CD14-positive monocyte (primary cell): ENCODE measurements at regions not wholly inside any gene's neighbourhood (a gene's known extent, or its start where the extent isn't known, plus 50 kb on each side); places are given as distances from the start of the nearest gene placed in this dataset.

ENCODE experiments used
- DNase-seq, 3 donors: peaks; one replicate each; pipeline ENCODE4 v3.0.0-alpha.2; 2011 to 2022
- H2AFZ ChIP-seq: 2 replicates; pipeline ENCODE4 v1.6.0; 2012; ENCODE audit warnings: mild to moderate bottlenecking, low read depth, low read length, inconsistent platforms; ENCODE audit not compliant: insufficient read depth, poor library complexity, severe bottlenecking
- H3K27ac ChIP-seq, 2 donors: 1 replicate in 1 of 2; 2 replicates in 1 of 2; pipeline ENCODE4 v1.5.1; 2012 to 2013; ENCODE audit warnings: low read length in 2 of 2, control low read depth in 1 of 2, inconsistent platforms in 1 of 2, low read depth in 1 of 2, mild to moderate bottlenecking in 1 of 2
- H3K27me3 ChIP-seq, 2 donors: one replicate each; pipeline versions ENCODE4 v1.6.0 to v1.6.1; 2011 to 2013; ENCODE audit warnings: low read length in 2 of 2; ENCODE audit not compliant: control insufficient read depth in 2 of 2, insufficient read depth in 2 of 2
- H3K36me3 ChIP-seq, 2 donors: replicated peaks in 1 of 2; 1 replicate in 1 of 2; 2 replicates in 1 of 2; pipeline versions ENCODE4 v1.5.1 to v1.6.1; 2012 to 2013; ENCODE audit warnings: low read length in 2 of 2, control low read depth in 1 of 2, inconsistent platforms in 1 of 2, mild to moderate bottlenecking in 1 of 2; ENCODE audit not compliant: insufficient read depth in 2 of 2, control insufficient read depth in 1 of 2
- H3K4me1 ChIP-seq, 2 donors: 1 replicate in 1 of 2; 2 replicates in 1 of 2; pipeline versions ENCODE4 v1.5.1 to v1.6.1; 2012 to 2013; ENCODE audit warnings: low read length in 2 of 2, control low read depth in 1 of 2, inconsistent platforms in 1 of 2, mild to moderate bottlenecking in 1 of 2, moderate library complexity in 1 of 2; ENCODE audit not compliant: insufficient read depth in 2 of 2, control insufficient read depth in 1 of 2
- H3K4me2 ChIP-seq: replicated peaks from 2 replicates; pipeline ENCODE3; 2012; ENCODE audit warnings: low read length, moderate library complexity, mild to moderate bottlenecking; ENCODE audit not compliant: poor library complexity, severe bottlenecking; ENCODE audit errors: extremely low read depth
- H3K4me3 ChIP-seq, 3 experiments: fragments of 200-600 bp in 1 of 3; sonication (generic) in 1 of 3; replicated peaks in 1 of 3; 1 replicate in 2 of 3; 2 replicates in 1 of 3; pipeline ENCODE4 v1.5.1; 2011 to 2013; ENCODE audit warnings: low read length in 3 of 3, mild to moderate bottlenecking in 3 of 3, control low read depth in 2 of 3, low read depth in 2 of 3, inconsistent platforms in 1 of 3, moderate library complexity in 1 of 3
- H3K79me2 ChIP-seq: 2 replicates; pipeline ENCODE4 v1.6.0; 2012; ENCODE audit warnings: mild to moderate bottlenecking, control low read depth, inconsistent platforms, low read length, moderate library complexity; ENCODE audit not compliant: insufficient read depth
- H3K9ac ChIP-seq: 2 replicates; pipeline ENCODE4 v1.6.0; 2017; ENCODE audit warnings: low read length, mild to moderate bottlenecking; ENCODE audit not compliant: insufficient read depth, poor library complexity, severe bottlenecking
- H3K9me3 ChIP-seq, 2 donors: replicated peaks in 1 of 2; 1 replicate in 1 of 2; 2 replicates in 1 of 2; pipeline versions ENCODE4 v1.5.1 to v1.6.1; 2012 to 2013; ENCODE audit warnings: low read length in 2 of 2, control low read depth in 1 of 2; ENCODE audit not compliant: control insufficient read depth in 1 of 2, insufficient read depth in 1 of 2
- H4K20me1 ChIP-seq: 2 replicates; pipeline ENCODE4 v1.6.0; 2012; ENCODE audit warnings: mild to moderate bottlenecking, low read length, control low read depth, moderate library complexity; ENCODE audit not compliant: insufficient read depth
- H3K27ac Mint-ChIP-seq, 7 donors: one replicate each; pipeline ENCODE4 v1.8.0; 2020; ENCODE audit warnings: mild to moderate bottlenecking in 7 of 7, mixed read lengths in 7 of 7, moderate library complexity in 6 of 7, inconsistent platforms in 2 of 7
- H3K27me3 Mint-ChIP-seq, 3 donors: one replicate each; pipeline ENCODE4 v1.8.0; 2021 to 2022; ENCODE audit warnings: low read depth in 3 of 3, mild to moderate bottlenecking in 3 of 3, mixed read lengths in 3 of 3, moderate library complexity in 3 of 3, inconsistent platforms in 1 of 3
- H3K36me3 Mint-ChIP-seq, 2 donors: one replicate each; pipeline ENCODE4 v1.8.0; 2020; ENCODE audit warnings: mixed read lengths in 2 of 2, inconsistent platforms in 1 of 2, mild to moderate bottlenecking in 1 of 2
- H3K4me1 Mint-ChIP-seq: one replicate; pipeline ENCODE4 v1.8.0; 2020; ENCODE audit warnings: mild to moderate bottlenecking, mixed read lengths
- H3K4me3 Mint-ChIP-seq, 2 donors: one replicate each; pipeline ENCODE4 v1.8.0; 2020; ENCODE audit warnings: mild to moderate bottlenecking in 2 of 2, mixed read lengths in 2 of 2, moderate library complexity in 1 of 2
- H3K9me3 Mint-ChIP-seq, 7 donors: one replicate each; pipeline ENCODE4 v1.8.0; 2020 to 2022; ENCODE audit warnings: mixed read lengths in 7 of 7, mild to moderate bottlenecking in 6 of 7, moderate library complexity in 6 of 7, inconsistent platforms in 2 of 7
- CTCF ChIP-seq: fragments of 200-600 bp; IDR thresholded peaks from one replicate; pipeline ENCODE4 v1.8.0; 2022; ENCODE audit warnings: antibody characterized with exemption, mild to moderate bottlenecking
- WGBS: methylation state at CpG from one replicate; pipeline ENCODE4 v1.1.5; 2013; ENCODE audit warnings: missing lambda C conversion rate; ENCODE audit not compliant: insufficient coverage; 5-methylcytosine and 5-hydroxymethylcytosine counted together
- intact Hi-C, 2 donors: fragments of 100-400 bp; cut with micrococcal nuclease; formaldehyde crosslinking; loops; one replicate each; pipeline versions ENCODE4 v1.15.0 to v1.15.1; 2023

- H3K4me3 ChIP-seq: peak overlapping the region in 1 of 3 experiments; percentile 49
- WGBS: no CpG with 5 or more reads among the region's 1 CpG
- intact Hi-C loops: loop anchor here in 1 of 2 donors (2.0 kb wide), 1 partner anchor 13 kb away; no protein-coding TSS in a partner anchor
- H3K27me3 ChIP-seq: no peaks in the 10 kb centered on the region
- peak overlapping the region; percentile 92 to 99 for H3K27ac ChIP-seq
- no peaks in the 10 kb centered on the region for H3K36me3 ChIP-seq
- peak; percentile 55 to 85 (median 56) for DNase-seq
- H4K20me1 ChIP-seq: no peaks in the 10 kb centered on the region
- Mint-ChIP-seq H3K27ac (peak overlapping the region; percentile 97 to 99 (median 99)), H3K36me3 (peaks cover 4 to 5% of the 10 kb centered on the region in 2 donors), H3K4me1 (peaks cover 86% of the 10 kb centered on the region), H3K9me3 (peaks cover 0 to 2% (median 0%) of the 10 kb centered on the region in 7 donors), H3K27me3 (peaks cover 0 to 7% (median 0%) of the 10 kb centered on the region in 3 donors), H3K4me3 (peak overlapping the region; percentile 1 to 65)
- H3K9ac ChIP-seq: peak overlapping the region; percentile 32
- TF ChIP-seq CTCF: no peak
- no peaks in the 10 kb centered on the region for H3K79me2 ChIP-seq
- peak overlapping the region; percentile 54 for H3K4me2 ChIP-seq
- no peaks in the 10 kb centered on the region for H3K9me3 ChIP-seq
- no peak overlapping the region for H2AFZ ChIP-seq
- peaks cover 88 to 96% of the 10 kb centered on the region in 2 donors for H3K4me1 ChIP-seq
These were observed 63.4 kb upstream of the MED4 start for GRCh38 chr13:48158290-48158689.

- H3K4me3 ChIP-seq: no peak overlapping the region
- H3K4me1 Mint-ChIP-seq: peaks cover 86% of the 10 kb centered on the region
These were observed 61.6 kb upstream of the MED4 start for GRCh38 chr13:48156466-48156865.

More at GRCh38 chr13:48156466-48156865, 61.6 kb upstream of the MED4 start:
- Mint-ChIP-seq H3K27ac (peak overlapping the region; percentile 72 to 99 (median 97)), H3K4me3 (no peak overlapping the region), H3K9me3 (peaks cover 0 to 2% (median 0%) of the 10 kb centered on the region in 7 donors), H3K36me3 (peaks cover 4 to 5% of the 10 kb centered on the region in 2 donors), H3K27me3 (peaks cover 0 to 7% (median 0%) of the 10 kb centered on the region in 3 donors)
- Histone ChIP-seq H4K20me1 (no peaks in the 10 kb centered on the region), H3K4me1 (peaks cover 93 to 96% of the 10 kb centered on the region in 2 donors), H3K36me3 (no peaks in the 10 kb centered on the region), H3K9ac (no peak overlapping the region), H3K4me2 (peak overlapping the region; percentile 39), H3K27ac (peak overlapping the region in 1 of 2 donors; percentile 86), H3K27me3 (no peaks in the 10 kb centered on the region), H3K9me3 (no peaks in the 10 kb centered on the region), H3K79me2 (no peaks in the 10 kb centered on the region), H2AFZ (no peak overlapping the region)
- no peak for TF ChIP-seq CTCF
- intact Hi-C loops: no loop called here
- 83% methylated on average over 3 of the region's 6 CpGs for WGBS
- peak in 1 of 3 donors; percentile 27 for DNase-seq
